HCT116 (cell line): ENCODE measurements at regions not wholly inside any gene's neighbourhood (a gene's known extent, or its start where the extent isn't known, plus 50 kb on each side); places are given as distances from the start of the nearest gene placed in this dataset.

Experiments
- ATAC-seq: fragments of 200-7000 bp; cut with Tn5 transposase; 2 replicates; pipeline ENCODE4 v1.9.1; 2020; ENCODE audit warnings: mild to moderate bottlenecking, moderate library complexity
- BruUV-seq: library from RNA; stranded (reverse); fragments of 400-500 nt; replicated peaks from 2 replicates; lab custom pipeline; 2021; lab: Mats Ljungman, UMichigan
- CTCF ChIA-PET: fragments of 300-600 bp; sonication (Branson Sonifier 250); formaldehyde crosslinking; loops from one replicate; lab custom pipeline; 2021; ENCODE audit warnings: antibody characterized with exemption; lab: Charles Lee
- POLR2A ChIA-PET: fragments of 300-600, 350-600 bp; sonication (Branson Sonifier 250); formaldehyde crosslinking; loops from one replicate; lab custom pipeline; 2021; ENCODE audit warnings: antibody characterized with exemption; lab: Charles Lee
- RAD21 ChIA-PET, 2 experiments: fragments of 300-600 bp; sonication (Branson Sonifier 250); formaldehyde crosslinking; loops; one replicate each; lab custom pipeline; 2023; ENCODE audit warnings: low total read pairs in 2 of 2; ENCODE audit not compliant: uncharacterized antibody in 2 of 2, unreplicated experiment in 2 of 2, low non-redundant PET in 1 of 2; lab: Charles Lee
- DNase-seq: peaks from one replicate; pipeline ENCODE4 v3.0.0-alpha.2; 2010; ENCODE audit warnings: low read depth, low spot score
- H2AFZ ChIP-seq: fragments of 200-600 bp; shearing (Covaris generic), sonication (generic); 2 replicates; pipeline ENCODE4 v1.6.1; 2017; ENCODE audit warnings: low read depth, mixed run types, mixed read lengths, antibody characterized with exemption, low read length; ENCODE audit not compliant: poor library complexity, severe bottlenecking
- H3K27ac ChIP-seq: 2 replicates; pipeline ENCODE4 v1.5.1; 2012; ENCODE audit warnings: low read depth, low read length
- H3K27me3 ChIP-seq: fragments of 200-600 bp; sonication (generic); 2 replicates; pipeline ENCODE4 v1.6.1; 2016; ENCODE audit warnings: mixed run types, low read length, mixed read lengths; ENCODE audit not compliant: insufficient read depth
- H3K36me3 ChIP-seq, 2 experiments: fragments of 200-500 bp in 1 of 2; fragments of 200-600 bp in 1 of 2; sonication (Bioruptor generic) in 1 of 2; sonication (generic) in 1 of 2; 2 replicates each; pipeline versions ENCODE4 v1.5.1 to v1.6.1; 2014 to 2016; ENCODE audit warnings: low read length in 2 of 2, inconsistent platforms in 1 of 2, mixed read lengths in 1 of 2, mixed run types in 1 of 2; ENCODE audit not compliant: insufficient read depth in 2 of 2, control insufficient read depth in 1 of 2
- H3K4me1 ChIP-seq, 2 experiments: fragments of 200-600 bp in 1 of 2; sonication (generic) in 1 of 2; 2 replicates each; pipeline versions ENCODE4 v1.5.1 to v1.6.1; 2012 to 2017; ENCODE audit warnings: low read length in 2 of 2, inconsistent platforms in 1 of 2, mild to moderate bottlenecking in 1 of 2, mixed read lengths in 1 of 2, mixed run types in 1 of 2, moderate library complexity in 1 of 2; ENCODE audit not compliant: insufficient read depth in 2 of 2, control insufficient read depth in 1 of 2
- H3K4me2 ChIP-seq: fragments of 200-600 bp; sonication (generic); 2 replicates; pipeline ENCODE4 v1.6.1; 2017; ENCODE audit warnings: mixed run types, low read length, mixed read lengths
- H3K4me3 ChIP-seq, 2 experiments: fragments of 200-600 bp in 1 of 2; sonication (generic) in 1 of 2; replicated peaks in 1 of 2; 2 replicates each; pipeline ENCODE4 v1.5.1; 2011 to 2016; ENCODE audit warnings: low read length in 2 of 2, control low read depth in 1 of 2, low read depth in 1 of 2, mild to moderate bottlenecking in 1 of 2, mixed read lengths in 1 of 2, mixed run types in 1 of 2
- H3K79me2 ChIP-seq: fragments of 200-600 bp; sonication (generic); 2 replicates; pipeline ENCODE4 v1.6.1; 2017; ENCODE audit warnings: mild to moderate bottlenecking, mixed run types, low read length, moderate library complexity, mixed read lengths; ENCODE audit not compliant: insufficient read depth
- H3K9ac ChIP-seq: fragments of 200-600 bp; sonication (generic); 2 replicates; pipeline ENCODE4 v1.6.1; 2016; ENCODE audit warnings: low read length, mixed read lengths
- H3K9me2 ChIP-seq: fragments of 200-600 bp; sonication (generic), shearing (Covaris generic); 2 replicates; pipeline ENCODE4 v1.6.1; 2017; ENCODE audit warnings: mixed run types, mild to moderate bottlenecking, moderate library complexity; ENCODE audit not compliant: insufficient read depth
- H3K9me3 ChIP-seq, 2 experiments: fragments of 200-500 bp in 1 of 2; fragments of 200-600 bp in 1 of 2; sonication (Bioruptor generic) in 1 of 2; sonication (generic) in 1 of 2; 2 replicates each; pipeline ENCODE4 v1.6.1; 2014 to 2017; ENCODE audit warnings: low read length in 2 of 2, mixed read lengths in 2 of 2, inconsistent platforms in 1 of 2, low read depth in 1 of 2, mild to moderate bottlenecking in 1 of 2, mixed run types in 1 of 2, moderate library complexity in 1 of 2; ENCODE audit not compliant: control insufficient read depth in 1 of 2, insufficient read depth in 1 of 2
- H4K20me1 ChIP-seq: fragments of 200-600 bp; sonication (generic), shearing (Covaris generic); 2 replicates; pipeline ENCODE4 v1.6.1; 2017; ENCODE audit warnings: mixed run types, mild to moderate bottlenecking, moderate library complexity; ENCODE audit not compliant: insufficient read depth
- CBX3 ChIP-seq: IDR thresholded peaks from 2 replicates; pipeline ENCODE4 v1.6.1; 2012; ENCODE audit warnings: low read depth
- CEBPB ChIP-seq: IDR thresholded peaks from 2 replicates; pipeline ENCODE4 v1.6.1; 2012; ENCODE audit warnings: low read depth
- EGR1 ChIP-seq: IDR thresholded peaks from 2 replicates; pipeline ENCODE4 v1.6.1; 2012; ENCODE audit warnings: low read depth
- ELF1 ChIP-seq: IDR thresholded peaks from 2 replicates; pipeline ENCODE4 v1.6.1; 2012; ENCODE audit warnings: low read depth, borderline replicate concordance
- EZH2 ChIP-seq: fragments of 200-600 bp; sonication (generic); IDR thresholded peaks from 2 replicates; pipeline ENCODE4 v1.6.1; 2017; ENCODE audit warnings: antibody characterized with exemption, mixed run types
- FOSL1 ChIP-seq: IDR thresholded peaks from 2 replicates; pipeline ENCODE4 v1.6.1; 2012; ENCODE audit warnings: low read depth
- JUND ChIP-seq: IDR thresholded peaks from 2 replicates; pipeline ENCODE4 v1.6.1; 2012
- MAX ChIP-seq: IDR thresholded peaks from 2 replicates; pipeline ENCODE4 v1.6.1; 2012
- POLR2A ChIP-seq: IDR thresholded peaks from 2 replicates; pipeline ENCODE4 v1.7.0; 2011; ENCODE audit warnings: borderline replicate concordance; ENCODE audit not compliant: insufficient read depth, insufficient read length; ENCODE audit errors: extremely low read depth
- POLR2AphosphoS5 ChIP-seq: IDR thresholded peaks from 2 replicates; pipeline ENCODE4 v1.6.1; 2011; ENCODE audit warnings: mild to moderate bottlenecking, low read depth, low read length, moderate library complexity
- RAD21 ChIP-seq: IDR thresholded peaks from 2 replicates; pipeline ENCODE4 v1.6.1; 2012; ENCODE audit warnings: low read depth, mild to moderate bottlenecking
- SIN3A ChIP-seq: IDR thresholded peaks from 2 replicates; pipeline ENCODE4 v1.6.1; 2012; ENCODE audit warnings: low read depth
- SP1 ChIP-seq: IDR thresholded peaks from 2 replicates; pipeline ENCODE4 v1.6.1; 2012; ENCODE audit warnings: low read depth
- SRF ChIP-seq: IDR thresholded peaks from 2 replicates; pipeline ENCODE4 v1.6.1; 2012; ENCODE audit warnings: low read depth
- YY1 ChIP-seq: IDR thresholded peaks from 2 replicates; pipeline ENCODE4 v1.6.1; 2011; ENCODE audit warnings: low read length, low read depth, moderate library complexity, mild to moderate bottlenecking; ENCODE audit not compliant: insufficient replicate concordance; ENCODE audit errors: extremely low read depth
- ZBTB33 ChIP-seq: IDR thresholded peaks from 2 replicates; pipeline ENCODE4 v1.6.1; 2011; ENCODE audit warnings: mild to moderate bottlenecking, low read length, moderate library complexity; ENCODE audit not compliant: insufficient replicate concordance; ENCODE audit errors: extremely low read depth
- ZFX ChIP-seq: fragments of 450-650 bp; IDR thresholded peaks from 2 replicates; pipeline ENCODE4 v1.6.1; 2017
- ZNF274 ChIP-seq: fragments of 200-500 bp; sonication (Bioruptor generic); IDR thresholded peaks from 2 replicates; pipeline ENCODE4 v1.6.1; 2014; ENCODE audit warnings: mild to moderate bottlenecking, low read depth, low read length, inconsistent platforms
- intact Hi-C: fragments of 100-400 bp; cut with micrococcal nuclease; formaldehyde crosslinking; loops from 2 replicates; pipeline ENCODE4 v1.10.0; 2022
- TF ChIP-seq, protein P1 (sequence below): IDR thresholded peaks from 2 replicates; pipeline ENCODE4 v1.6.1; 2012
- TF ChIP-seq, protein P2 (sequence below): IDR thresholded peaks from 2 replicates; pipeline ENCODE4 v1.6.1; 2012; ENCODE audit warnings: low read depth

GRCh38 chr10:34006471-34006870 lies 672.0 kb upstream of the NRP1 start:
- CTCF ChIA-PET: no interaction called here
- no TSS peak for BruUV-seq
- Histone ChIP-seq H2AFZ (no peak overlapping the region), H3K9me2 (no peaks in the 10 kb centered on the region), H3K27me3 (no peaks in the 10 kb centered on the region), H3K9ac (no peak overlapping the region), H3K27ac (no peak overlapping the region), H3K4me1 (no peaks in the 10 kb centered on the region), H3K36me3 (no peaks in the 10 kb centered on the region), H3K9me3 (no peaks in the 10 kb centered on the region), H3K4me3 (no peak overlapping the region), H3K79me2 (no peaks in the 10 kb centered on the region), H4K20me1 (no peaks in the 10 kb centered on the region), H3K4me2 (no peak overlapping the region)
- ATAC-seq (no peak), DNase-seq (no peak)
- intact Hi-C loops: no loop called here
- POLR2A ChIA-PET: no interaction called here
- TF ChIP-seq MAX (no peak), SRF (no peak), CBX3 (no peak), SIN3A (no peak), EZH2 (no peak), ZBTB33 (no peak), JUND (no peak), YY1 (no peak), ELF1 (no peak), SP1 (no peak), POLR2A (no peak), POLR2AphosphoS5 (no peak), CEBPB (no peak), FOSL1 (no peak), ZNF274 (no peak), ZFX (no peak), RAD21 (no peak), EGR1 (no peak)
- TF ChIP-seq, protein P1, sequence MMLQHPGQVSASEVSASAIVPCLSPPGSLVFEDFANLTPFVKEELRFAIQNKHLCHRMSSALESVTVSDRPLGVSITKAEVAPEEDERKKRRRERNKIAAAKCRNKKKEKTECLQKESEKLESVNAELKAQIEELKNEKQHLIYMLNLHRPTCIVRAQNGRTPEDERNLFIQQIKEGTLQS: no peak
- TF ChIP-seq, protein P2, sequence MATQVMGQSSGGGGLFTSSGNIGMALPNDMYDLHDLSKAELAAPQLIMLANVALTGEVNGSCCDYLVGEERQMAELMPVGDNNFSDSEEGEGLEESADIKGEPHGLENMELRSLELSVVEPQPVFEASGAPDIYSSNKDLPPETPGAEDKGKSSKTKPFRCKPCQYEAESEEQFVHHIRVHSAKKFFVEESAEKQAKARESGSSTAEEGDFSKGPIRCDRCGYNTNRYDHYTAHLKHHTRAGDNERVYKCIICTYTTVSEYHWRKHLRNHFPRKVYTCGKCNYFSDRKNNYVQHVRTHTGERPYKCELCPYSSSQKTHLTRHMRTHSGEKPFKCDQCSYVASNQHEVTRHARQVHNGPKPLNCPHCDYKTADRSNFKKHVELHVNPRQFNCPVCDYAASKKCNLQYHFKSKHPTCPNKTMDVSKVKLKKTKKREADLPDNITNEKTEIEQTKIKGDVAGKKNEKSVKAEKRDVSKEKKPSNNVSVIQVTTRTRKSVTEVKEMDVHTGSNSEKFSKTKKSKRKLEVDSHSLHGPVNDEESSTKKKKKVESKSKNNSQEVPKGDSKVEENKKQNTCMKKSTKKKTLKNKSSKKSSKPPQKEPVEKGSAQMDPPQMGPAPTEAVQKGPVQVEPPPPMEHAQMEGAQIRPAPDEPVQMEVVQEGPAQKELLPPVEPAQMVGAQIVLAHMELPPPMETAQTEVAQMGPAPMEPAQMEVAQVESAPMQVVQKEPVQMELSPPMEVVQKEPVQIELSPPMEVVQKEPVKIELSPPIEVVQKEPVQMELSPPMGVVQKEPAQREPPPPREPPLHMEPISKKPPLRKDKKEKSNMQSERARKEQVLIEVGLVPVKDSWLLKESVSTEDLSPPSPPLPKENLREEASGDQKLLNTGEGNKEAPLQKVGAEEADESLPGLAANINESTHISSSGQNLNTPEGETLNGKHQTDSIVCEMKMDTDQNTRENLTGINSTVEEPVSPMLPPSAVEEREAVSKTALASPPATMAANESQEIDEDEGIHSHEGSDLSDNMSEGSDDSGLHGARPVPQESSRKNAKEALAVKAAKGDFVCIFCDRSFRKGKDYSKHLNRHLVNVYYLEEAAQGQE: no peak
- RAD21 ChIA-PET: no interaction called here
